Activated CD4-positive, CD25-positive, alpha-beta regulatory T cell treated with anti-CD3 and anti-CD28 coated beads, Interleukin-2, amount 50 U/mL, for 24 hours (primary cell): ENCODE measurements at regions not wholly inside any gene's neighbourhood (a gene's known extent, or its start where the extent isn't known, plus 50 kb on each side); places are given as distances from the start of the nearest gene placed in this dataset.
"Not testable (repeated sequence)": the region's sequence is repeated elsewhere in the genome, so short reads cannot be mapped to it uniquely, and the experiment has no call there.

Experiments used
- ATAC-seq, 2 donors: fragments of 150-1000 bp; cut with Tn5 transposase; one replicate each; pipeline ENCODE4 v1.10.0; 2021; ENCODE audit warnings: mild to moderate bottlenecking in 1 of 2, moderate library complexity in 1 of 2

DNA sequence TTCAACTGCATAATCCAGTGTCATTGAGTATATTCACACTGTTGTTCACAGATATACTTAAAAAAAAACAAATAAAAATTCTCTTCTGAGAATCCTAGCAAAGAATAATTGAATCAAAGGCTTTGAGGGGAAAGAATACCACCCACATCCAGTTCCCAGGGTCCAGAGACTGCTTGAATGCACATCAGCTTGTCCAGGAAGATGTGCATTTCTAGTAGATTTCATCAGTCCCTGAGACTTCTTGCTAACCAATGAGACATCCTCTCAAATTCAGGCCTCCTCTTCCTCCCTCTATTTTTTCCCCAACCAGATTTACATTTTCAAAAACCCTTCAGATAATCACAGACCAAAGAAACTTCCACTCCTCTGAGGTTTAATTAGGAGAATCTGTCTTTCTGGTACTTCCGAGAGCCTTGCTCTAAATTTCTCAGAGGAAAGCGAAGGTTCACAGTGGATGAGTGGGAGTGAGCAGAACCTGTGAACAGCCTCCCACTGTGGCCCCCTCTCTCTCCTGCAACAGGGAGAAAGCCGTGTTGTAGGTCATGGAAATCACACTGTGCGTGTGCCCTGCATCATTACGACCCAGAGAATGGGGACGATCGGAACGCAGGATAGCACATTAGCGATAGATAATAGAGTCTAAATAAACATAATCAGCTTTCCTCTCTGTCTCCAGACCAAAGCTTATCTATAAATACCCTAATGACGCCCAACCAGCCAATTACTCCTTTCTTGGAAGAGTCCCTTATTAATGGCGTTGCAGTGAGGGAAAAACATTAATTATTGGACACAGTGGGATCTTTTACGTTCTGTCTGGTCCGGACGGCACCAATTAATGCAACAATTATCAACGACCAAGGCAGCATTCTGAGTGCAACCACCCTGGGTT is 212.5 kb downstream of the EMX2 start:
- ATAC-seq, result no peak

DNA sequence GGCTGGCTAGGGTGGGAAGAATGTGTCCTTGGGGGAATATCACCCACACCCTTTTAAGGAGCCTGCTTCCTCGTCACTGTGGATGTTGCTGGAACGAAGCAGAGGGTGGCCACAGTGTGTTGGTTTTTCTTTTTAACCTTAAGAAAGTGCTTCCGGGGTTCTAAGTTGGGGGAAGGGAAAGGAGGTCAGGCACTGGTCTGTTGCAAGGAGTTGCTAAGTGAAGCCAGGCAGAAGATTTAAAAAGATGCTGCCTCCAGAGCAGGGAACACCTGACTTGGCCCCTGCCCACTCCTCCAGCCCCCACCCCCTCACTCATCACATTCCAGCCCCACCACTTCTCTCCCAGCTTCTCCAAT is 213.1 kb downstream of the EMX2 start:
- no peak for ATAC-seq

DNA sequence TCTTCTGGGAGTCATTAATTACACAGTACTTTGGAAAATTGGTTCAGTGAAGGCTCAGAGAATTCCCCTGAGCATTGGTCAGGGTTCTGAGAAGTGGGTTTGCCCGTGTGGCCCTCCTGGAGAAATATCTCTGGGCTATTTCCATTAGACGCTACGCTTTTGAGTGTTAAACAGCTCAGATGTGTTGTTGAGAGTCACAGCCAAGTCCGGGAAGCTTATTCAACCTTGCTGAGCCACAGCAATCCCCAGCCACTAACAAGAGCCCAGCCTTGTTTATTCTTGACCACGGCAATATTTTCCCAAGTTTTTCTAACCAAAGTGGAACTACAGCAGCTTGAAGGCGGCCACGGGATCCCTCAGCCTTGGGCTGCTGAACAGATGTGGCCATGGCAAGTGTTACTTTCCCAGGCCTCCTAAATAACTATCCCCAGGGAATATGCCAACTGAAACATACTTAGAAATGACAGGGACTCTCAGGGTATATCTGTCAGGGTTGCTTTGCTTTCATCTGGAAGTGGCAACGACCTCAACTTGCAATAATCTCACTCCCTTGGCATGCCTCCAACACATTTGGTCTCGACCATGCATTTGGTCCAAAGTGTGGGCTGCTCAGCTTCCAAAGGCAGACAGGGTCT is 214.7 kb downstream of the EMX2 start:
- no peak for ATAC-seq

DNA sequence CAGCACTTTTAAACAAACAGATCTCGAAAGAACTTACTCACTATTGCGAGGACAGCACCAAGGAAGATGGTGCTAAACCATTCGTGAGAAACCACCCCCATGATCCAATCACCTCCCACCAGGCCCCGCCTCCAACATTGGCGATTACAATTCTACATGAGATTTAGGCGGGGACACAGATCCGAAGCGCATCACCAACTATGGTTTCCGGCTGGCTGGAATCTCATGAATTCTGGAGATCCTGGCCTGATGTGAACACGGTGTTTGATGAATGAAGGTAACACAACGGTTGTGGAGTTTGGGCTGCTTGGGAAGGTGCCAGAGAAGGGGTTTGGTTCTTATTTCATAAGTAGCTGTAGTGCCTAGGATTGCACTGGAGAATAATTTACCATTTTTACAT is 216.7 kb downstream of the EMX2 start:
- ATAC-seq, result no peak

DNA sequence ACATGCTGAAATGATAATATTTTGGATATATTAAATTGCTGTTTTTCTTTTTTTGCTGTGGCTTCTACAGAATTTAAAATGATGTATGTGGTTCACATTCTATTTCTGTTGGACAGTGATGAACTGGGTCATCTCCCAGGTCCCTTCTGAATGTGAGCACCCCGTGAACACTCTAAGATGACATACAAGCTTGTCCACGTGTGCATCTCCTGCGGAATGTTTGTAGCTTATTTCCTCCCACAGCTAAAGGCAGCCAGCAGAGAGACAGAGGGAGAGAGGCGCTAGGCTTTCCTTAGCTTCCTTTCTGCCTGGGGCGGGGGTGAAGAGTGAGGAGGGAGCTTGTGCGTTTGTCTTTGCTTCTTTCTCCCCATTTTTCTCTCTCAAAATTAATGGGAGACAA is 219.1 kb downstream of the EMX2 start:
- ATAC-seq, result no peak

DNA sequence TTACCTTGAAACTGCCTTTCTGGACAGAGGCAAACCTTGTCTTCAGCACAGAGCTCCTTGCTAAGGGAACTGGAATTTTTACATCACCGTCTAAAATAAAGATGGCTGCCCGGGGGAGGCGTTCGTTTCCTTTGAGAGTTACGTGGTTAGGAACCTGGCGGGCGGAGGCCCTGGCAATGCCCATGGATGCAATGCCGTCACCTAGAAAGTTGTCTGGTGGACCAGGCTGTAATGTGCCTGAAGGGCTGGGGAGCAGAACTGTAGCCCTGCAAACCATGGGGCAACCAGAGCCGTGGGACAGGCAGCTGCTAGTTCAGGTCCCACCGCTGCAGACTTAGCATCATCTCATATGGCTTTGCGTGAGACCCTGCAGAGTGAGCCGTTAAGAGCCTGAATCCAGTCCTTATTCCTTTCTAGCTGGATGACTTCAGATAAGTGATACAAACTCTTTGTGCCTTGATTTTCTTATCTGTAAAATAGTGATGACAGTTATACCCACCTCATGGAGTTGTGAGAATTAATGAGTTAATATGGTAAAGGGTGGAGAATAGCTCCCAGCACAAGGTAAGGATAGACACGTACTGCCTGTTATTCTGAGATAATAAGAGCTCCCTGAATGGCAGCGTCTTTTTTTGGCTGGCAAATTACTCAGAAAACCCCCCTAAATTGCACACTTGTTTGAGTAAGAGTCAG is 219.7 kb downstream of the EMX2 start:
- ATAC-seq, result no peak

DNA sequence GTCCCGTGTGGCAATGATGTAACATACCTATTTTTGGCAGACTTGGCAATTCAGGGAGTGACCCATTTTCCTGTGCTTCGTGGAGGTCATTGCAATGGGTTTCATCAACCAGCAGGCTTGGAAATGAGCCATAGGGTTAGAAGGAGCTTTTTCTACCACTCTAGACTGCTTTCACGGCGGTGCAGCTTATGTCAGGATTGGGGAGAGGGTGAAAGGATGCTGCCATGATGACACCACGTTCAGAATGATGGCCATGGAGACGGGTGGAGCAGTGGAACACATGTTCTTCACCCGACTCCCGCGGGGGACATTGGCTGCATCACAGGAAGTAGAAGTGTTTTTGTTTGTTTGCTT is 220.2 kb downstream of the EMX2 start:
- ATAC-seq, result no peak

DNA sequence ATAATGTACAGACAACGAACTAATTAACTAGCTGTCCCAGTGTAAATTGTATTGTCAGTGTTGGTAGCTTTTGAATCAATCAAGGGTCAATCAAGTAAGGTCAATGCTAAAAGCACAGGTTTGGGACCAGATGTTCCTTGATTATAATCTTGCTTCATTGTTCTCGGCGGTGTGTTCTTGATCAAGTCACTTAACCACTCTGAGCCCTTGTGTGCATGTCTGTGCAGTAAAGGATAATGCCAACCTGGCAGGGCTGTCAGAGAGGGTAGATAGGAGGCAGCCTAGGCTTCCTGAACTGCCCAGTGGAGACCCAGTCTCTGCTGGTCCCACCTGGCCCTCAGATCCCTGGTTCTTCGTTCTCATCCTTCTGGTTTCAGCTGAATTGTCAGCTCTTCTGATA is 221.0 kb downstream of the EMX2 start:
- ATAC-seq, result no peak

DNA sequence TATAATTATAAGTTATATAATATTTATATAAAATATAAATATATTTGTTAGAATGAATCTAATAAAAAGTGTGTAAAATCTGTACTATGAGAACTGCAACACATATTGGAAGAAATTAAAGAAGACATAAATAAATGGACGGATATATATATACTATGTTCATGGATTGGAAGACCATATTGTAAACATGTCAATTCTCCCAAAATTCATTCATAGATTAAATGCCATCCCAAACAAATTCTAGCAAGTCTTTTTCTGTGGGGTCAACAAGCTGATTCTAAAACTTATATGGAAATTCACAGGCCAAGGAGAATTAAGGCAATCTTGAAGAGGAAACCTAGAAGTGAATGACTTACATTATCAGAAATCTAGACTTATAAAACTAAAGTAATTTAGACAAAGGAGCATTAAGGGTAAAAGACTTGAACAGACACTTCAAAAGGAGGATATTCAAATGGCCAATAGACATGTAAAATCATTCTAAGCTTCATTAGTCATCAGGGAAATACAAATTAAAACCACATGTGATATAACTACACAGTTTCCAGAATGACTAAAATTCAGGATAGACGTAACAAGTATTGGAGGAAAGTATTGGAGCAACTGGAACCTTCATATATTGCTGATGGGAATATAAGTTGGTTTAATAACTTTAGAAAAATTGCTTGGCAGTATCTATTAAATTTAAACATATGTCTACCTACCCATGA is 225.9 kb downstream of the EMX2 start:
- no peak for ATAC-seq

DNA sequence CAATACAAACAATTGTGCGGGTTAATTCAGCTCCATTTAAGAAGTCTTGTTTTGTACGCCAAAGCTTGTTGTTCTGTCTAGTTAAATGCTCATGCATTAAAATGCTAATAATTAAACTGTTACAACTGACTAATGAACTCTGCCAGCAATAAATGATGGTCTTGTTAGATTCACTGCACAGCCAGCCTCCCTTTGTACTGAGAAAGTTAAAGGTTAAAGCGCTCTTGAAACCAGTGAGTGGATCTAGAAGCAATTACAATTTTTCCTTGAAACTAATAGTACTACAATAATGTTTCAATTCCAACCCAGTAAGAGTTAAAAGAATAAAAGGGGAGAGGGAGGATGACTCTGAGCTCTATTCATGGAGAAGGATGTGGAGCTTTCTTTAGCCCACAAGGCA is 233.0 kb downstream of the EMX2 start:
- no peak for ATAC-seq

DNA sequence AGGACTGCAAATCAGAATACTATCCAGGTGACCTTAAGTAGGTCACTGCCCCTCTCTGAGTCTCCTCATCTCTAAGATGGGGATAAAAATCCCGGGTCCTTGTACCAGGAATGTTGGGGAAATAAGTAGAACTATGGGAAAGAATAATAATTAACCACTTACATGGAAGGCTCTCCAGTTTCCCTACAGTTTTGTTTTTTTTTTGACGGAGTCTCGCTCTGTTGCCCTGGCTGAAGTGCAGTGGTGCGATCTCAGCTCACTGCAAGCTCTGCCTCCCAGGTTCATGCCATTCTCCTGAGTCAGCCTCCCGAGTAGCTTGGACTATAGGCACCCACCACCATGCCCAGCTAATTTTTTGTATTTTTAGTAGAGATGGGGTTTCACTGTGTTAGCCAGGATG is 234.7 kb downstream of the EMX2 start:
- ATAC-seq, result not testable (repeated sequence)

DNA sequence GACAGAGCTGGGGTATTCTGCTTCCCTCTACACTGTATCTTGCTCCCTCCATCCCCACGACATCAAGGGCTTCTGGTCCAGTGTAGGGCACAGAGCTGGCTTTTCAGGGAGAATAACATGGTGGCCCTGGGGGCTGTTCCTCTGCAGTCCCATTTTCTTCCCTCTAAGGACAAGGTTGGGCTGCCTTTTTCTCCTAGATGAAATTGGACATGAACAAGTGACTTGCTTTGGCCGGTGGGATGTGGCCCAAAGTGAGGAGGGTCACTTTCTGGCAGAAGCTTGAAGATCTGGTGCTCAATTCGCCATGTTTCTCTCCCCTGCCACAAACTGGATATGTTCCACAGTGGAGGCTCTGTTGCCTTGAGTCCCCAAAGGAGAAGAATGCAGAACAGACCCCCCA is 235.7 kb downstream of the EMX2 start:
- no peak for ATAC-seq

DNA sequence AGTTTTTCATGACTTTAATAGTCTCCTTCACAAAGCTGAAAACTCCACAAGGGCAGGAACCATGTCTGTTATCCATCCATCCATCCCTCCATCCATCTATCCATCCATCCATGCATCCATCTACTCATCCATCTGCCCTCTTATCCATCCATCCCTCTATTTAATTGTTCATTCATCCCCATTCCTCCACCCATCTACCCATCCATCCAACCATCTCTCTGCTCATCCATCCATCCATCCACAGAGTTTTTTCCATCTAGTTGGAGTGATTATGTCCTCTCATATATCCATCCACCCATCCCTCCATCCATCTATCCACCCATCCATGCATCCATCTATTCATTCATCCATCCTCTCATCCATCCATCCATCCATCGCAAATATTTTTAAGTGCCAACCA is 237.9 kb downstream of the EMX2 start:
- ATAC-seq, result no peak

DNA sequence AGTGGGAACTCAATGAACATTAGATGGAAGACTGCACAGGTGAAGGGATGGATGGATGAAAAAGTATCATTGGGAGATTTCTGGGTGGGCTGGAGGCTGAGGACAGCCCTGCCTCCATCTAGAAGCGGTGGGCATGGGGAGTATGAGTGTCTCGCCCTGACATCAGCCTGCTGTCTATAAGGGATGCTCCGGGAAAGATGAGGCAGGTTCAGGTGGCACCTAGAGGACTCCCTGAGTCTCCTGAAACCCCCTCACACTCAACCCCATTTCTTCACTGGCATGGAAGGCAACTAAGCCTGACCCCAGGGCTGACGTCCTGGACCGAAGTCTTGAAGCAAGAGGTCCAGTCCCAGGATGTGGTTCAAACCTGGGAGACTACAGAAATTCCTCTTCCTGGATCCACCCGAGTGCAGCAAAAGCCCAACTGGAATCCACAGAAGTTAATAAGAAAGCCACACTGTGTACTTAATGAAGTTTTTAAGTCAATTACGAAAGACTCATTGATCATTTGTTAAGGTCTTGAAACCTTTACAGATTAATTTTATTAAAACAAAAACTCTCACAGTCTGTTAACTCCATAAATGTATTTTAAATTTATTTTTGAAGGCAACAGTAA is 238.8 kb downstream of the EMX2 start:
- no peak for ATAC-seq

DNA sequence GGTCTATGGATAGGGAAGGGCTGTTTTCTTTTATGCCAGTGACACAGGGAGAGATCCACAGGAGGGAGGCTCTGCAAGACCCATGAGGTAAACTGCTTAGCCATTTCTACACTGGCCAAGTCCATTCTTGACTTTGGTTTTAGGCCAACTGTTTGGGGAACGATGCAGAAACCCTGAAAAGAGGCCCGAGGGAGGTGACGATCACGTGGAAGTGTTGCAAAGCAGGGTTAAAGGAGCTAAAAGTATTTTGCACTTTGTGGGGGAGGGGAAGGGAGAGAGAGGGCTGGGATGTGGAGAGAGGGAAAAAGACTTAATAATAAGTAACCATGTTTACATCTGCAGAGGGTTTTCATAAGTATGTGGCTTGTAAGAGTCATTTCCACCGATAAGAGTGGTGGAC is 239.7 kb downstream of the EMX2 start:
- no peak for ATAC-seq

DNA sequence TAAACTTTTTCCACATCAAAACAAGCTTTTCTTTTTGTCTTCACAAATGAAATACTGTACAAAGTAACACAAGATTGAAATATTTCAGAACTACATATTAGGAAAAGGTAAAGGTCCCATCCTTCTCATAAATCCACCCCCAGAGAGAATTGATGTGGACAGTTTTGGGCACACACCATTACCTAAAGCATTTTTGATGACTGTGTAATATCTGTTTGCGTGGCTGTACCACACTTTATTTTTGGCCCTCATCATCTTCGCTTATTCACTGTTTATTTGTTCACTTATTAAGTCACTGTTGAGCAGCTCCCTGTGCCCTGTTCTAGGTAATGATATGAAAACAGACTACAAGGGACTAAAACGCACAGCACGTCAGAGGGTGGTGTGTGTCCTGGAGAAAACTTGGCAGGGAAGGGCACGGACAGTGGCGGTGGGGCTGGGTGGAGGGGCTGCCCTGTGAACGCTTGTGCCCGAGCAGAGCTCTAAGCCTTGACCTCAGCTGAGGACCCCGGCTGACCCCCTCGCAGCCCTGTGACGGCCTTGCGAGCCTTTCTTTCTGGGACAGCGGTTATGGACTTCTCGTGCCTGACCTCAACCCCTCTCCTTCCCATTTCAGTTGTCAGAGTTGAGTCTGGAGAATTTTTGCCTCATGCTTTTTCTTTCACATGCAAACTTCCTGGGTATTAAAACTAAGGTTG is 241.3 kb downstream of the EMX2 start:
- no peak for ATAC-seq

DNA sequence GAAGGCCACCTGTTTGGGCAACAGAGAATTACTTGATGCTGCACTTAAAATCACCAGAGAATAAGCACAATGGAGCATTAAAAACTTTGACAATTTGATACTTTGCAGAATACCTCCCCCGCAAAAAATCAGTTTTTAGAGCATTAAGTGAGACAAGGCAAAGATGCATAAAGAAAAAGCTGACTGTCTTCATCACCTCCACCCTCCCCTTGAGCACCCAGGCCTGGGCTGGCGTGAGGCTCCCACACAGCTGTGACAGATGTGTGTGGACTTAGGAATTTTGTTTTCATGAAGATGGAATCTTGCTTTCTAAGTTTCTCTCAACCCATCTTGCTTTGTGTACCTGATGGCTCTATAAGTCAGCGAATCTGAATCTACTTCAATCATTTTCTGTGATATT is 242.2 kb downstream of the EMX2 start:
- ATAC-seq, result no peak

DNA sequence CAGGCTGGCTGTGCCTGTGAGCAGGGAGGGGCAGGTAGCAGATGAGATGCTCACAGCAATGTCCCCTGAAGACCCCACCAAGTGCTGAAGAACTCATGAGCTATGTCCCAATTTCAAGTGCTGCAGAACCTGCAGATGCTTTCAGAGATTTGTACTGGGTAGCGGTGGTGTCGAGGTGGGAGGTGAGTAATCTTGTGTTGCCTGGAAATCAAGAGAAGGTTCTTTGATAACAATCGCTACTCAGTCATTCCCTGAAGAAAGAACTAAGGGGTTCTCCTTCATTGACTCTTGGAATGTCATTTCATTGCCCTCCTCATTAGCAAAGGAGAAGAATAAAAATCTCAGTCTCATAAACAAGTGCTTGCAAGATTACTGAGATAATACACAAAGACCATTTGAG is 246.4 kb downstream of the EMX2 start:
- ATAC-seq, result no peak

DNA sequence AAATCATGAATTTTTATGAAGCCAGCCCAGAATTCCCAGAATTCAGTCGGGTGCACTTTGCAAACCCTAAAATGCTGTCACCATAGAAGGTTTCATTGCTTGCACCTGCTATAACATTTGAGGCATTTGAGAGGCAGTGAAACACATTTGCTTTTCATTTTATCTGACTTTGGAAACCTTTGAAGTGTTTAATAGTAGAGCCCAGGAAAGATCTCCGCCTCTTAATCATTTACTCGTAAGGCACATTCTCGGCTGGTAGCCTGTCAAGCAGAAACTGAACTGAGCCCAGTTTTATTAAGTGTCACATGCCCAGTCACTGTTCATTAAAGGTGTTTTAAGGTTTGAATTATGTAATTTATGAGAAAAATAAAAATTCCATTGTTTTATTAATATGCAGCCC is 247.6 kb downstream of the EMX2 start:
- ATAC-seq, result no peak

DNA sequence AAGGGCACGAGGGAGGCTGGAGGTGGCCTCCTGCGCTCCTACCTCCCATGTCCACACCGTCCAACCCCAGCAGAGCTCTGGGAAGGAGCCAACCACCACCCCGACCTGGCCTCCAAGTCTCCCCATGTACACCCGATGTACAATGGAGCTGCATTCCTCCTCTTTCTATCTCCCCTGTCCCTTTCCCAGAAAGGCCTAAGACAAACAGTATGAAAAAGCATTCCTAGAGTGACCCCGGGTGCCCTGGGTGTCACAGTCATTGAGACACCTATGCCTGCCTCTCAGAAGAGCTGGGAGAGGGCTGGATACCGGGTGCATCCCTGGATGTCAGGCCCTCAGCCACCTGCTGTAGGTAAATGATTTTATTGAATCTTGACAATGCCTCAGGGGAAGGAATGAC is 248.1 kb downstream of the EMX2 start:
- no peak for ATAC-seq

DNA sequence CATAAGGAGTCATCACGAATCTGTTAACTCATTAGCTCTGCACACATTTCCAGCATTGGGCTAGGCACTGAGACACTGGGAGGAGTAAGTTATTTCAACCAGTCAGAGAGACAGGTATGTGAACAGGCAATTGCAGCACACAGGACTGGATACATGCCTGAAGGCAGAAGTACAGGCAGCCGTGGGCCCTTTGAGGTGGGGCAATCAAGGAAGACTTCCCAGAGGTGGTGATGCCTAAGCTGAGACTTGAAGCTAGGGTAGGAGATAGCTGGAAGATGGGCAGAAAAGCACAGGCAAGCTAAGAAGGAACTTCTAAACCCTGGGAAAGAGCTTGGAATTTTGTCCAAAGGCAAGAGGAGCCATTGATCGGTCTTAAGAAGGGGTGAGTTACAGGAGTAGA is 249.7 kb downstream of the EMX2 start:
- no peak for ATAC-seq

DNA sequence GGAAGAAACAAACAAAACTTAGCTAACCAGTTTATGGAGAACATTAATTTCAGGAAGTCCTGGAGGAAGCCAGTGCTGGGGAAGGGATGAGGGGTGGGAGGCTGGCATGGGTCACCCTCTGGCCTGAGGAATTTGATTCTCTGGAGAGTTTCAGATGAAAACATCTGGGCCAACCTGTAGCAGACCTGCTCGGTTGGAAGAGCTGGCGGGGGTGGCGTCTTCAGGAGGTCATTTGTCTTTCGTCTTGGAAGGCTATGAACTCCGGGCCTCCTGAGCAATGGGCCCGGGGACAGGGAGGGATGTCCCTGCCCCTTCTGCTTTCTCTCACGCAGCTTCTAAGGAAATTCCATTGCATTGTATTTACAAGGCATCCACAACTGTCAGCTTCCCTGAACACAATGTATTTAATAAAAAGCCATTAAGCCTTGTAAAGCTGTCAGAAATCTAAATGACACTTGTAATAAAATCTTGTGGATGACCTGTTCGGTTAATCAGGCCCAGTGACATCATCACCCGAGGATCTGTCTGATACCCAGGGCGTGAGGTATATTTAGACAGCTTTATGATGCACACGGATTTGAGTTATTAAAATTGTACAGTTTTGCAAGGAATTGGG is 250.5 kb downstream of the RAB11FIP2 start:
- ATAC-seq, result no peak
